GM21619 (cell line): ENCODE measurements at regions not wholly inside any gene's neighbourhood (a gene's known extent, or its start where the extent isn't known, plus 50 kb on each side); places are given as distances from the start of the nearest gene placed in this dataset.
"Not testable (repeated sequence)": the region's sequence is repeated elsewhere in the genome, so short reads cannot be mapped to it uniquely, and the experiment has no call there.

Source experiments
- ATAC-seq: cut with Tn5 transposase; IDR thresholded peaks from one replicate; pipeline ENCODE4 v1.9.1; 2021; ENCODE audit not compliant: unreplicated experiment

GRCh38 chr5:121064241-121064640 lies 600.1 kb downstream of the PRR16 start:
- ATAC-seq = not testable (repeated sequence)

GRCh38 chr5:121086671-121087070 lies 622.6 kb downstream of the PRR16 start:
- ATAC-seq = no peak

- no peak for ATAC-seq
Measured at GRCh38 chr5:121087560-121087959, 623.5 kb downstream of the PRR16 start.

GRCh38 chr5:121088341-121088740 lies 624.2 kb downstream of the PRR16 start:
- no peak for ATAC-seq

DNA sequence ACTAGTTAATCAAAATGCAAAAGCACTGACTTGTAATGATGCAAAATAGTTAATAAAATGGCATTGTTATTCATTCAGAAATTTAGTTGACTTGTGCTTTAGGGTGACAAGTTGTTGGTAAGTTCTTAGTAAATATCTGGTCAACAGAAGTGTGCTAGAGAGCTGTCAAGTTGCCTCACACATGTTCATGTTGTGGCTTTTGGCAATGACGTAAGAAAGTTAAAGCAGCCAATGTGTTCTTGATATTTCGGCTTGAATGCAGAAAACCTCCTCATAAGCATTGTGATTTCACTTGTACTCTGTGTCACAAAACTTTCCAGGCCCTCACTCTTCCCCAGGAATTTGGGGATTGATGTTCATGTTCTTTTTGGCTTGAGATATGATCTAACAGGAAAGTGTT lies 626.7 kb downstream of the PRR16 start:
- ATAC-seq = no peak

GRCh38 chr5:121100931-121101330 lies 636.8 kb downstream of the PRR16 start:
- no peak for ATAC-seq

DNA sequence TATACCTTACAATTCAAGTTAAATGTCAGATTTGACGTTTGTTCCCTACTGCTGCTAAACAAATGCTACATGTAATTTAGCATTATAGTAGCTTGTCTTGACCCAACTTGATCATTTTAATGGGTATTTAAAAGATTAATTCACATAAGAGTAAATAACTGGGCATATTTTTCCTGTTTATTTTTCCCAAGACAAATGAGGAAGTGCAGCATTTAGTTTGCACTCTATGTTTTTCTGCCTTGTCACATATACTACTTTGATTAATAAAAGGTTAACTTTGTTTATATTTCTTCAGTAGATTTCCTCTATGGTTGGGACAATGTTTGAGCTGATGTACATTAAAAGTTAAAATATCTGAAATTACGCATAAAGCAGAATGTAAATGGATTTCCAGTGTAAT lies 641.8 kb downstream of the PRR16 start:
- no peak for ATAC-seq

- not testable (repeated sequence) for ATAC-seq
Measured at GRCh38 chr5:121106721-121107690, 642.9 kb downstream of the PRR16 start.

GRCh38 chr5:121108725-121109124 lies 644.6 kb downstream of the PRR16 start:
- ATAC-seq = no peak

- ATAC-seq = no peak
Measured at GRCh38 chr5:121109817-121110216, 645.7 kb downstream of the PRR16 start.

DNA sequence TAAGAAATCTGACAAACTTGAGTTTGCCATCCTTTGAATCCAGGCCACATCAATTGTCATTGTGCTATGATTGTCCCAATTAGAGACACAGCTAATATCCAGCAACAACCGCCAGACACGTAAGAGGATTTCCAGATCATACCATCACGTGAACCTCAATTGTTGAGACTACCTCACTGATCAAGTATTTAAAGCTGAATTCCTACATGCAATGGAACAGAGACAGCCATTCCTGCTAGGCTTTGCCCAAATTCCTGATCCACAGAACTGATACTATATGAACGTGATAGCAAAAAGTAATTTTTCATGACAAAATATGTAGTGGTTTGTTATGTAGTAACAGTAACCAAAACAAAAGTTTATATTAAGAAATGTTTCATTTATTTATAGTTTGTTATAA lies 657.7 kb downstream of the PRR16 start:
- ATAC-seq = no peak

GRCh38 chr5:121138495-121138907 lies 674.4 kb downstream of the PRR16 start:
- ATAC-seq = no peak

GRCh38 chr5:121138952-121139351 lies 674.9 kb downstream of the PRR16 start:
- ATAC-seq = no peak

DNA sequence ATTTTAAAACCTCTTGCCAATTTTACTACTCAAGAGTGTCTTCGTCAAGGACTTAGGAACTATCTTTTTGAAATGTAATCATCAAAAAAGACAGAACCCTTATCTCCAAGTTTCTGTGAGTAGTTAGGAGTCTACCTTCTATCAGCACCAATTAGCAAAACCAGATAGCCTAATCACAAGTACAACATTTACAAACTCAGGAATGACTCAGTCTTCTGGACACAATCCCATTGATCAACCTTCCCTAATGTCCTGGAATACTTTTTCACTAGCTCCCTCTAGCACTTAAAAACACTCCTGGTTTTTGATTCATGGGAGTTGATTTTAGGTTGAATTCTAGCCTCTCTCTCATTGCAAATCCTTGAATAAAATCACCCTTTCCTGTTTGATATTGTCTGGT lies 680.7 kb downstream of the PRR16 start:
- ATAC-seq = no peak

GRCh38 chr5:121151534-121151933 lies 687.4 kb downstream of the PRR16 start:
- no peak for ATAC-seq

DNA sequence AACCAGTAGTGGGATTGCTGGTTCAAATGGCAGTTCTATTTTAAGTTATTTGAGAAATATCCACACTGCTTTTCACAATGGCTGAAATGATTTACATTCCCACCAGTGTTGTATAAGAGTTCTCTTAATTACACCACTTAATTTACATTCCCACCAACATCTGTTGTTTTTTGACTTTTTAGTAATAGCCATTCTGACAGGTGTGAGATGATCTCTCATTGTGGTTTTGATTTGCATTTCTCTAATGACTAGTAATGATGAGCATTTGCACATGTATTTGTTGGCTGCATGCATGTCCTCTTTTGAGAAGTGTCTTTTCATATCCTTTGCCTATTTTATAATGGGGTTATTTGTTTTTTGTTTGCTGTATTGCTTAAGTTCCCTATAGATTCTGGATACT lies 688.3 kb downstream of the PRR16 start:
- ATAC-seq = peak; percentile 44

DNA sequence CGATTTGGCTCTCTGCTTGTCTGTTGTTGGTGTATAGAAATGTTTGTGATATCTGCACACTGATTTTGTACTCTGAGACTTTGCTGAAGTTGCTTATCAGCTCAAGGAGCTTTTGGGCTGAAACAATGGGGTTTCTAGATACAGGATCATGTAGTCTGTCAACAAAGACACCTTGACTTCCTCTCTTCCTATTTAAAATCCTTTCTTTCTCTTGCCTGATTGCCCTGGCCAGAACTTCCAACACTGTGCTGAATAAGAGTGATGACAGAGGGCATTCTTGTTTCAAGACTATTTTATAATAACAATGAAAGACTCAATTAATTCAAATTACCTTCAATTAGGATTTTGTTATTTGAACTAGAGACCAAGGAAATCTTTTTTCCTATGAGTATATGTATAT lies 692.5 kb downstream of the PRR16 start:
- ATAC-seq = no peak

DNA sequence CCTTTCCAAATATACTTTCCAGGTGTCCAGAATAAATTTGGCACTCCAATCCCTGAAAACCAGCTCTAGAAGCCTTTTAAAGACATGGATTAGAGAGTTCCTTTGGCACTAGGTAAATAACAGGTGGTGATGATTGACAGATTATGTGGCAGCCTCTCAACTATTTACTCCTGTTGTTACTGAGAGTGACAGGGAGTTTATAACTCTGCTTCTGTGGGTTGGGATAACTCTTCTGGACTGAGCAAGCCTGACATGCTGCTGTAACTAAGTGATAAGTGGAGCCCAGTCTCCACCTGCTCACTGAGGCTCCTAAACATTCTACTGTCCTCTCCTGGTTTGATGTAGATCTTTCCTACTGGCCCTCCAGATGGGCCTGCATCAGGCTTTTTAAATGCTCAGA lies 693.2 kb upstream of the FTMT start:
- ATAC-seq = no peak

- no peak for ATAC-seq
Measured at GRCh38 chr5:121160591-121160990, 691.1 kb upstream of the FTMT start.

GRCh38 chr5:121164632-121165031 lies 687.0 kb upstream of the FTMT start:
- no peak for ATAC-seq

DNA sequence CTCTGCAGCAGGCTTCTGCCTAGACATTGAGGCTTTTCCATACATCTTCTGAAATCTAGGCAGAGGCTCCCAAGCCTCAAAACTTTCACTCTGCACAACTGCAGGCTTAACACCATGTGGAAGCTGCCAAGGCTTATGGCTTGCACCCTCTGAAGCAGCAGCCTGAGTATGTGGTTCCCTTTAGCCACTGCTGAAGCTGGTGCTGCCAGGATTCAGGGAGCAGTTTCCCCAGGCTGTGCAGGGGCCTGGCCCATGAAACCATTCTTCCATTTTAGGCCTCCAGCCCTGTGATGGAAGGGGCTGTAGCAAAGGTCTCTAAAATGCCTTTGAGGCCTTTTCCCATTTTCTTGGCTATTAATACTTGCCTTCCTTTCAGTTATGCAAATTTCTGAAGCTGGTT lies 680.3 kb upstream of the FTMT start:
- ATAC-seq = no peak

DNA sequence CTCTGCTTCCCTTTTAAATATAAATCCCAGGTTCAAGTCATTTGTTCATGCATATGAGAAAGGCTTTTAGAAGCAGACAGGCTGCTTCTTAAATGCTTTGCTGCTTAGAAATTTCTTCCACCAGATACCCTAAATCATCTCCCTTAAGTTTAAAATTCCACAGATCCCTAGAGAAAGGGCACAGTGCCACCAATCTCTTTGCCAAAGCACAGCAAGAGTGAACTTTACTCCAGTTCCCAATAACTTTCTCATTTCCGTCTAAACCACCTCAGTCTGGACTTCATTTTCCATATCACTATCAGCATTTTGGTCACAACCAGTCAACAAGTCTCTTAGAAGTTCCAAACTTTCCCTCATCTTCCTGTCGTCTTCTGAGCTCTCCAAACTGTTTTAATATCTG lies 679.8 kb upstream of the FTMT start:
- ATAC-seq = no peak

DNA sequence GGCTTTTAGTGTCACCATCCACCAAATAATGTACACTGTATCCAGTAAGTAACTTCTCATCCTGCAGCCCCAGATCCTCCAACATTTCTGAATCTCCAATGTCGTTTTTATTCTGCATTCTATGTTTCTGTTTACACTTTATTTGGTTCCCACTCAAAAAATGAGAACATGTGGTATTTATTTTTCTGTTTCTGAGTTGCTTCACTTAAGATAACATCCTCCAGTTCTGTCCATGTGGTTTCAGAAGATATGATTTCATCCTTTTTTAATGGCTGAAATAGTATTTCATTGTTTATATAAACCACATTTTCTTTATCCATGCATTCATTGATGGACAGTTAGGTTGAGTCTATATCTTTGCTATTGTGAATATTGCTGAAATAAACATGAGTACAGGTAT lies 677.3 kb upstream of the FTMT start:
- no peak for ATAC-seq
